ENCODE measurements at regions not wholly inside any gene's neighbourhood (a gene's known extent, or its start where the extent isn't known, plus 50 kb on each side); places are given as distances from the start of the nearest gene placed in this dataset.

DNA sequence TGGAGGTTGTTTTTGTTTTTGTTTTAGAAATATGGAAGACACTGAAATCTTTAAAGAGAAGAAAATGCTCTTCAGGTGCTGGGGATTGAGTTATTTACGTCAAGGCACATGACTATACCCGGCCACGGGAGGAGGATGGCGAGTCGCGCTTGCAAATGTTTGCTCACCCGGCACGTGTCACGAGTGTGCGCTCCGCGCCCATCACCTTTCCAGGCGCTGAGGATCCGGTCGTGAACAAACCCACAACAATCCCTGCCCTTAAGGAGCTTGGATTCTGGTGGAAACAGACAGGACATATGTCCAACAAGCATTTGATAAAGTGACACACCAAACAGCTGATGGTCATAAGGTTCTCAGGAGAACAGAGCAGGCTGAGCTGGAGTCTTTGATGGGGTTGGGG lies 715.5 kb downstream of the BRD1 start:
- TF ChIP-seq ZFP30 (CRISPR knock-in tag; IDR thresholded peaks at IDR 0.05) (no peak), ZNF8 (CRISPR knock-in tag; IDR thresholded peaks at IDR 0.05) (no peak), ZNF565 (CRISPR knock-in tag; conservative IDR thresholded peaks at IDR 0.05; ENCODE audit: low read depth) (no peak), POU6F1 (CRISPR knock-in tag; IDR thresholded peaks at IDR 0.05; ENCODE audit: borderline replicate concordance, low read depth) (no peak), ESRRG (CRISPR knock-in tag; IDR thresholded peaks at IDR 0.05) (no peak), BACH2 (CRISPR knock-in tag; IDR thresholded peaks at IDR 0.05; ENCODE audit: borderline replicate concordance) (no peak), ZFP3 (CRISPR knock-in tag; IDR thresholded peaks at IDR 0.05) (no peak), SNAI2 (CRISPR knock-in tag; IDR thresholded peaks at IDR 0.05) (no peak), ARNTL (CRISPR knock-in tag; IDR thresholded peaks at IDR 0.05; ENCODE audit: borderline replicate concordance, low read depth) (no peak), CSDC2 (CRISPR knock-in tag; IDR thresholded peaks at IDR 0.05) (no peak), ZC3H10 (CRISPR knock-in tag; IDR thresholded peaks at IDR 0.05) (no peak), PATZ1 (CRISPR knock-in tag; IDR thresholded peaks at IDR 0.05; ENCODE audit: borderline replicate concordance) (no peak), TOX (CRISPR knock-in tag; IDR thresholded peaks at IDR 0.05; ENCODE audit: borderline replicate concordance) (no peak)
- TF ChIP-seq, protein P1, sequence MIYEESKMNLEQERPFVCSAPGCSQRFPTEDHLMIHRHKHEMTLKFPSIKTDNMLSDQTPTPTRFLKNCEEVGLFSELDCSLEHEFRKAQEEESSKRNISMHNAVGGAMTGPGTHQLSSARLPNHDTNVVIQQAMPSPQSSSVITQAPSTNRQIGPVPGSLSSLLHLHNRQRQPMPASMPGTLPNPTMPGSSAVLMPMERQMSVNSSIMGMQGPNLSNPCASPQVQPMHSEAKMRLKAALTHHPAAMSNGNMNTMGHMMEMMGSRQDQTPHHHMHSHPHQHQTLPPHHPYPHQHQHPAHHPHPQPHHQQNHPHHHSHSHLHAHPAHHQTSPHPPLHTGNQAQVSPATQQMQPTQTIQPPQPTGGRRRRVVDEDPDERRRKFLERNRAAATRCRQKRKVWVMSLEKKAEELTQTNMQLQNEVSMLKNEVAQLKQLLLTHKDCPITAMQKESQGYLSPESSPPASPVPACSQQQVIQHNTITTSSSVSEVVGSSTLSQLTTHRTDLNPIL (CRISPR knock-in tag; IDR thresholded peaks at IDR 0.05; ENCODE audit: low read depth) = no peak

Data from SK-N-SH treated with all-trans-retinoic acid at 6 μM for 48 hours (cell line).